Right lobe of liver (tissue), 4 donors: ENCODE measurements at regions not wholly inside any gene's neighbourhood (a gene's known extent, or its start where the extent isn't known, plus 50 kb on each side); places are given as distances from the start of the nearest gene placed in this dataset.
"Not testable (repeated sequence)": the region's sequence is repeated elsewhere in the genome, so short reads cannot be mapped to it uniquely, and the experiment has no call there.

Experiments used
- CTCF ChIP-seq, 4 donors: fragments of 200-600 bp in 3 of 4; fragments of 450-650 bp in 1 of 4; IDR thresholded peaks; one replicate each; pipeline versions ENCODE4 v1.5.1 to v1.8.0; 2016 to 2022; ENCODE audit warnings: antibody characterized with exemption in 4 of 4, mild to moderate bottlenecking in 2 of 4
- POLR2A ChIP-seq: fragments of 450-650 bp; IDR thresholded peaks from one replicate; pipeline ENCODE4 v1.6.1; 2017; ENCODE audit warnings: antibody characterized with exemption, mild to moderate bottlenecking
- donor health status: DM: no; HTN: no; CAD: no.
- donor health status: DM: no; HTN: no; CAD: no.
- donor health status: DM: no; HTN: yes; CAD: no.

GRCh38 chr18:15060279-15060880 lies 312.4 kb downstream of the ANKRD30B start:
- TF ChIP-seq CTCF (IDR thresholded peaks at IDR 0.05); POLR2A: not testable (repeated sequence)
